Stimulated activated CD4-positive, alpha-beta T cell treated with anti-CD3 and anti-CD28 coated beads, TNF-alpha, amount 100 ng/mL, for 48 hours (primary cell): ENCODE measurements at regions not wholly inside any gene's neighbourhood (a gene's known extent, or its start where the extent isn't known, plus 50 kb on each side); places are given as distances from the start of the nearest gene placed in this dataset.
"Not testable (repeated sequence)": the region's sequence is repeated elsewhere in the genome, so short reads cannot be mapped to it uniquely, and the experiment has no call there.

Source experiments
- DNase-seq, 3 donors: peaks; one replicate each; pipeline ENCODE4 v3.0.0-alpha.2; 2020; ENCODE audit warnings: low read depth in 3 of 3

DNA sequence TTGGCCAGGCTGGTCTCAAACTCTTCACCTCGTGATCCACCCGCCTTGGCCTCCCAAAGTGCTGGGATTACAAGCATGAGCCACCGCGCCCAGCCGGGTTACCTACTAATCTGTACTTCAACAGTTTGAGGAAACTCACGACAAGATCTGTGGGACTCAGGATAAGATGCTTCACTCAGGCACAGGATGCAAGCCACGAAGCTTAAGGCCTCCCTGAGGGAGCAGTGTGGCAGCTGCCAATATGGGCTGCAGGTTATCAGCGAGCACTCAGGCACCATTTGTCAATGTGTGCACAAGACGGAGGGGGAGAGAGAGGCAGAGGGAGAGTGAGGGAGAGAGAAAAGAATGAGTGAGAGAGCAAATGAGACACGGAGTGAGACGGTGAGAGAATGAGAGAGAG, 173.6 kb upstream of the RAB6C start:
- DNase-seq: no peak

DNA sequence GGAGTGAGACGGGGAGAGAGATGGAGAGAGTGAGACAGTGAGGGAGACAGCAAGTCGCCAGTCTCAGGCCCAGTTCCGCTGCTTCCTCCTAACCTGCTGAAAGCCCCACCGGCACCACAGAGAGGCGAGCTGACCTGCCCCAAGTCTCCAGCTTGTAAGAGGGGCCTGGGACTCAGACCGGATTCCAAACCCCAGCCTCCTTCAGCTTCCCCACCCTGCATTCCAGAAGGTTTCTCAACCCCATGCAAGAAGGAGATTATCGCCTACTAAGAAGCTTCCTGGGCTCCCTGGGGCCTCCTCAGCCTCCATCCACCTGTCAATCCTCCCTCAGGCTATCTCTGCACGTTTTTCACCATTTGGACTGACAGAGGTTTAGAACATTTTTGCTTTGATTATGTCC, 173.1 kb upstream of the RAB6C start:
- DNase-seq: no peak

DNA sequence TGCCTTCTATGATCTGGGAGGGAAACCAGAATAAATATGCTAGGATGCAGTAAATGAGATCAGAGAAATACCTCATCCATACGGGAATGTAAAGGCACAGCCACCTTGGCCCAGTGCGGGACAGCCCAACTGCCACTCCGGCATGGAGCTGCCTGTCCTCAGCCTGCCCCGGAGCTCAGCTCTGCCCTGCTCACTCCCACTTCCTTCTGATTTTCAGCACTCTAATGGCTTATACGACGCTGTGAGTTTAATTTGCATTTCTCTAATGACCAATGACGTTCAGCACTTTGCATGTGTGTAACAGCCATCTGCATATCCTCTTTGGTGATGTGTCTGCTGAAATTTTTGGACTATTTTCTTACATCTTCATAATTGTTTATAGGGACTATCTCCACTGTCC, 172.5 kb upstream of the RAB6C start:
- no peak for DNase-seq

DNA sequence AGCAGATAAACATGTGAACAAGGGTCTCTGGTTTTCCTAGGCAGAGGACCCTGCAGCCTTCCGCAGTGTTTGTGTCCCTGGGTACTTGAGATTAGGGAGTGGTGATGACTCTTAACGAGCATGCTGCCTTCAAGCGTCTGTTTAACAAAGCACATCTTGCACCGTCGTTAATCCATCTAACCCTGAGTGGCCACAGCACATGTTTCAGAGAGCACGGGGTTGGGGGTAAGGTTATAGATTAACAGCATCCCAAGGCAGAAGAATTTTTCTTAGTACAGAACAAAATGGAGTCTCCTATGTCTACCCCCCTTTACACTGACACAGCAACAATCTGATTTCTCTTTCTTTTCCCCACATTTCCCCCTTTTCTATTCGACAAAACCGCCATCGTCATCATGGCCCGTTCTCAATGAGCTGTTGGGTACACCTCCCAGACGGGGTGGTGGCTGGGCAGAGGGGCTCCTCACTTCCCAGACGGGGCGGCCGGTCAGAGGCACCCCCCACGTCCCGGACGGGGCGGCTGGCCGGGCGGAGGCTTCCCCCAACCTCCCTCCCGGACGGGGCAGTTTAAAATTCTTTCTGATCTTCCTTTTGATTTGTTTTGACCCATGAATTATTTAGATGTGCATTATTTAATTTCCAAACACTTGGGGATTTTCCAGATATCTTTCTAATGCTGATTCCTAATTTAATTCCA, 171.7 kb upstream of the RAB6C start:
- DNase-seq: not testable (repeated sequence)

DNA sequence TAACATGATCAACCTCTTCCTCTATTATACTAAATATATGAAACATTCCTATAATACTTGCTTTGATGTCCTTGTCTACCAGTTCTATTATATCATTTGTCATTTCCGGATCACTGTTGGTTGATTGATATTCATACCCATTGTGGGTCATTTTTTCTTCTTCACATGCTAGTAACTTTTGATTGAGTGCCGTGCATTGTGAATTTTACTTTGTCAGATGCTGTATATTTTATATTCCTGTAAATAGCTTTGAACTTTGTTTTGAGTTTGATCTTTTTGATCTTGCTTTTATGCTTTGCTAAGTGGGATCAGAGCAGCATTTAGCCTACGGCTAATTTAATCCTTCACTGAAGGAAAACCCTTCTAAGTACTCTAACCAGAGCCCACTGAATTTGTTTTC, 168.9 kb upstream of the RAB6C start:
- DNase-seq: no peak

DNA sequence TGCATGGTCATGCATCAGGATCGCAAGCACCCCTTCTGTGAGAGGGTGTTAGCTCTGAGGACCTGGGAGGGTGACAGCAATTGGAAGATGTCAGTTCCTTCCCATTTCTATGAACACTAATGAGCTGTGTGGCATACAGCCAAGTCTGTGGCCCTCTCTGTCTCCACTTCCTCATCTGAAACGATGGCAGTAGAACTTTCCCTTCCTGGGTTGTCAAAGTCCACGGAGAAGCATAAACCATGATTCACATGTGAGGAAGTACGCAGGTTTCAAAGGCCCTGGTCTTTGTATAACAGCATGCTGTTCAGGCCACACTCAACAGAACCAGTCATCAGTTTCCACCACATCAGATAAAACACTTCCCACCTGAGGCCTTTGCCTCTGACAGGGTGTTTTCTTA, 167.4 kb upstream of the RAB6C start:
- no peak for DNase-seq

DNA sequence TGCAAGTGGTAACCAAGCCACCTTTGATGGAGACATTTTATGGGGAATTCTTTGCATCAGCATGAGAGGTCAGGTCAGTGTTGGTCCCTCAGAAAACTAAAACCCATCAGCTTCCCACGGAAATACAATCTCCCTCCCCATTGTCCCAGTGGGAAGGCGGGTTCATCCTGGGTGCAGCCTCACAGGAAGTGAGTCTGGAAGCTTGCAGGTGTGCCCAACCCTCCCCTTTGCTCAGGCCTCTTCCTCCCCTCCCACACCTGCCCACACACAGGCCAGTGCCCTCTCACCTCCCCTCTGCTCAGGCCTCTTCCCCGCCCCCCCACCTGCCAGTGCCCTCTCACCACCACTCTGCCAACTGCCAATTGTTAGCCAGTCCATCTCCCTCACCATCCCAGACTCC, 166.8 kb upstream of the RAB6C start:
- DNase-seq: no peak

DNA sequence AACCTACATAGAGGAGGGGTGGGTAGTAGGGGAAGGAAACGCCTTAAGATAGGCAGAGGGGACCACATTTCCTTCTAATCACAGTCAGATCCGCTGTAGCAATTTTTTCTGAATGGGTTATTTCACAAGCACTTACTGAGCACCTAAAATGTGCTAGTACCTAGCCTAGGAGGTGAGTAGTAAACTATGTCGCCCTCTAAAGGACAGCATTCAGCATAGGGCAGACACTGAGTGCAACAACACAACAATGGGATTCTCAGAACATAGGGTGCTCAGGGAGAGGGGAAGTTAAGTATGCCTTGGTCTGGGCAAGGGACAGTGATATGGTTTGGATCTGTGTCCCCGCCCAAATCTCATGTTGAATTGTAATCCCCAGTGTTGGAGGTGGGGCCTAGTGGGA, 166.1 kb upstream of the RAB6C start:
- DNase-seq: no peak

DNA sequence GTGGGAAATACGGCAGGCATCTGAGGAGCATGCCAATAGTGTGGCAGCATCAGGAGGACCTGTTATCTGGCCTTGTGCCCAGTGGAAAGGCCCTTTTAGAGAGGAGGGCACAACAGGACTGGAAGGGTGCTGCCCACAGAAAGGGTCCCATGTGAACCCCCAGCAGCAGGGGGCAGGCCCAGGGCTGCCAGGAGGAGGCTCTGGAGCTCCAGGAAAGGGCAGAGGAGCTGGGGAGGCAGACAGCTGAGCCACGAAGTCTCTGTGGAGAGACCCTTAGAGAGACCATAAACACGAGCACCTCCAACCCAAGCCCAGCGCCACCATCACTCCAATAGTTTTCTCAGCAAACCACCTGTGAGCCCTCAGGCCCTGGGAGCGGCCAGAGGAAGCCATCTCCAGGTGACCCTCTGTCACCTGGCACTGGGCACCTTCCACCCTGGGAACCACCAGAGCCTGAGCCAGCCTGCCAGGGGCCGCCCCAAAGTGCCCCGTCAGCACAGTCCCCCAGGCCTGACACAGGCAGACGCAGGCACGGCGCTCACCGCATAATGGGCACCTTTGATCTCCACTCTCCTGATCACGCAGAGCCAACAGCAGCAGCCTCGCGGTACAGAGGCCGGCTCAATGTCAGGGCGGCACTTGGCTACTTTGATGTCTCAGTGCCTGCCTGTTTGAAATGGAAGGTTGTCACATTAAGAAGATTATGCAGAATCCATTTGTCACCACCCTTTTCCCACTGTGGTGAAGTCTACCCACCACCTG, 162.5 kb upstream of the RAB6C start:
- no peak for DNase-seq

DNA sequence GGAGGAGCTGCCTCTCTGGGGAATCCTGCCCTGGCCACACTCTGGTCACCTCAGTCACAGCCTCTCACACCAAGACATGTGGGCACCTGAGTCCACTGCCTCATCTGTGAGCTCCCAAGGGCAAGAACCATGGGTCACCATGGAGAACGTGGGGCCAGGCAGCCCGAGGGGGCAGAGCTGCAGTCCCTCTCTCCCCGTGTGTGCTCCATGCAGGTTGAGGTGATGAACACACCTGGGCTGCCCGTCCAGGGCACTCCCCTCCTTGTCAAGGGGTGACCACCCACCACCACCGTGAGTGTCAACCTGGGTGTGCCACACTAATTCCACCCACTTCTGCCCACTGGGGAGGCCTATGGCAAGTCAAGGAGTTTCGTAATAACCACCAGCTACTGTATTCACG, 159.6 kb upstream of the RAB6C start:
- DNase-seq: no peak

DNA sequence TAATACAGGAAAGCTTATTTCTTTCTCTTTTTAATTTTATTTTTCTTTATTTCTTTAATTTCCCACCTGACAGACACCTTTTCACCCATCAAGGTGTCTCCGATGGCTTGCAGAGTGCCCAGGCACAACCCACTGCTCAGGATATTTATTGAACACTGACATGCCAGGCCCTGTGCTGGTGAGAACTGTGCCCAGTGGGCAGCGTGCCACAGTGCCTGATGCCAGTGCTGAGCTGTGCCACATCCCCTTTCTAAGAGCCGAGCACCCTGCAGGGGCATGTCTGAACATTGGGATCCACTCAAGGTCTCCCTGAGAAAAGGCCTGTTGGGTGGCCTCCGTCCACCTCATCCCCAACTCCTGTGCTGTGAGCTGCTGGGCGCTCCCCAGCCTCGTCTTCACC, 158.6 kb upstream of the RAB6C start:
- no peak for DNase-seq

DNA sequence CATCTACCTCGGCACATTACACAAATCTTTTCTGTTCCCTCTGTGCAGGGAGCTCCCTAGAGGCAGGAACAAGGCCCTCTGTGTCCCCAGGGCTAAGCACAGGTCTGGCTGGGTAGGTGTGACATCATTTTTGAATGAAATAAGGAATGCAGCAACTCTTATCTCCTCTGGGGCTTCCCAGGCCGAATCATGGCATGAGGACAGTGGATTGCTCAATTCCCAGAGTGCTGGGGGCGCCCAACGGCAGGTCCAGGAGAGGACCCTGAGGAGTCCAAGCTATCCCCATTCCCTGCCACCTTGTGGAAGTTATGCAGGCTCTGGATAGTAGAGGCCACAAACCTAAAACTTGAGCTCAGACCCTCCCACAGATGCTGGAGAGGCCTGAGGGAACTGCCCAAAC, 158.0 kb upstream of the RAB6C start:
- DNase-seq: no peak

DNA sequence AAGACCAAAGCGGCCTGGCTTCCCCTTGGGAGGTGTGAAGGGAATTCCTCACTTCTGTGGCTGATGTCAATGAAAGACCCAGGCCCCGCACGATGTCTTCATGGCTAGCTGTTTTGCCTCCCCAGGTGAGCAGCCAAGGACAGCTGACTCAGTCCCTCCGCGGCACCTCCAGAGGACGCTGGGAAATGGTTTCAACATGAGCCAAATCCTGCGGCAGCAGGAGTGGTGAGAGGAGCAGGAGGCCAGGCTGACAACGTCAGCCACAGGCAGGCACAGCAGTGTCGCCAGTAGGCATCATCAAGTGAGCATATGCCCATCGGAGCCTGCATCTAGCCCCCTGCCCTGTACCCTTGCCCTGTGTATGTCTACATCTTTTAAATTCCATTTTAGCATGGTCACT, 156.4 kb upstream of the RAB6C start:
- no peak for DNase-seq

DNA sequence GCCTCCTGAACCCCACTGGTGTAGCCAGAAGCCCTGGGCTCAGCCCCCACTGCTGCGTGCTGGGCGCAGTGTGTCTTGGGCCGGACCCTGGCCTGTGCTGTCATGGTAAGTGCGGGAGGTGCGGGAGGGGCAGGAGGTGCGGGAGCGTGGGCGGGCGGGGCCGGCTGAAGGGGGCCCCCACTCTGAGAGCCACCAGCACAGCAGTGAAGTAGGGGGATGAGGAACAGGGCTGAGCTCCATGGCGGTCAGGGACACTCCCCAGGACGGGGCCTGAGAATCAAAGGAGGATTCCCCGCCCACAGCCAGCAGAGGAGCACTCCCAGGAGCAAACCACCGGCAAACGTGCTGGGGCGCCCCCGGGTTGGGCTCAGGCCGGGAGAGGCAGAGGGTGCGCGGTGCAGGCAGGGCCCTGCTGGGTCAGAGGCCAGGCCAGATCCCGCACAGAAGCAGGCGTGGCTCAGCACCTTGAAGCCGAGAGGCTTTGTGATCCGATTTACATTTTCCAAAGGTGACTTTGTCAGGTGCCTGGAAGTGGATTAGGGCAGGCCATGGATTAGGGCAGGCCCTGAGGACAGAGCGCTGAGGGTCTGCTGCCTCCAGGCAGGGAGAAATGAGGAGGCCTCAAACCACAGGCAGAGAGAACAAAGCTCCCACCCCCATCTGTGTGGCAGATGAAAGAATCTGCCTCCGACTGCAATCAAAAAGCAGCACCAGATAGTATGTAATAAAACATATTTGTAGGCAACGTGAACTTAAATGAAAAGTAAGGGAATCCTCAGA, 152.0 kb upstream of the RAB6C start:
- DNase-seq: no peak

DNA sequence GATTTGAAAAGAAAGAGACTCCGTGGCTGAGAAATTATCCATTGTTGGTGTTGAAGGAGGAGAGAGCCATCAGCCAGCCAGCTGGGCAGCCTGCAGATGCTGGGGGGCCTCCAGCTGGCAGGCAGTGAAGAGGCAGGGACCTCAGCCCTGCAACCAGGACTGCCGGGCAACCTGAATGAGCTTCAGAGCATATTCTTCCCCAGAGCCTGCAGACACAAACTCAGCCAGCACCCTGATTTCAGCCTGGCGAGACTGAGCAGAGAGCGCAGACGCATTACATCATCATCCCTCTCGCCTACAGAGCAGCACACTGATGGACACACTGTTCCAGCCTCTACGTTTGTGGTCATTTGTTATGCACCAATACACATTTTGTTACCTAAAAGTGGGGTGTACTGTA, 150.7 kb upstream of the RAB6C start:
- DNase-seq: no peak

DNA sequence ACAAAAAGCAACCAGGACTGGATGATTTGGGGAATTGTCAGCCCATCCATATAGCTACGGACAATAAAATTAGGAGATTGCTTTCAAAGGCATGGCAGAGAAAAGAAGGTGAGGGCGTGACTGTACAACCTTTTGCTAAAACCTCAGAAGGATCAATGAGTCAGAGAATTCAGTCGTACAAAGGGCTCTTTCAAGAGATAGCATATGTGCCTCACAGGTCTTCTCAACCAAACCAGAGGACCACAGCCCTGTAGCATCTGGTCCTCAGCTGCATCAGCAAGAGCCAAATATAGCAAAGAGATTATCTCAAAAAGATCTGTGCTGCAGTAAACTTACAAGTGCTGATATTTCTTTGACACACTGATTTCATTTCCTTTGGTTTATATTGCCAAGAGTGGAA, 149.9 kb upstream of the RAB6C start:
- no peak for DNase-seq

DNA sequence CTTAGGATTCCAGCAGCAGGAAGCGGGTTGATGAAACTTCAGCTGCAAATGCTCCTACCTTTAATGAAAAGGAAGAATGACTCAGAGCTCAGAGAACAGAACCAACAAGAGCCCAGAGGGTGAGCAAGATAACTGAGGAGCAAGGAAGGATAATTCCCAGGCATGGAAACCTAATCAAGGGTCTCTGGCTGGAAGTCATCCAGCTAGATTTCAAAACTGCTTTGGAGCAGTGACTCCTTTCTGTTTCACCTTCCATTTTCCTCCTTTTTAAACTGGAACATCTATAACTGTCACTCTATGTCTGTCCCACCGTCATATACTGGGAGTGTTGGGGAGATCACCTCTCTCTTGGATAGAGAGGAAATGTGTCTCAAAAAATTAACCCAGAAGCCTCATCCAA, 148.4 kb upstream of the RAB6C start:
- no peak for DNase-seq

DNA sequence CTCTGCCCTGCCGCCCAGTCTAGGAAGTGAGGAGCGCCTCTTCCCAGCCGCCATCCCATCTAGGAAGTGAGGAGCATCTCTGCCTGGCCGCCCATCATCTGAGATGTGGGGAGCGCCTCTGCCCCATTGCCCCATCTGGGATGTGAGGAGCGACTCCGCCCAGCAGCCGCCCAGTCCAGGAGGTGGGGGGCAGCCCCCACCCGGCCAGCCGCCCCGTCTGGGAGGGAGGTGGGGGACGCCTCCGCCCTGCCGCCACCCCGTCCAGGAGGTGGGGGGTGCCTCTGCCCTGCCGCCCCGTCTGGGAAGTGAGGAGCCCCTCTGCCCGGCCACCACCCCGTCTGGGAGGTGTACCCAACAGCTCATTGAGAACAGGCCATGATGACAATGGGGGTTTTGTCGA, 146.0 kb upstream of the RAB6C start:
- not testable (repeated sequence) for DNase-seq

DNA sequence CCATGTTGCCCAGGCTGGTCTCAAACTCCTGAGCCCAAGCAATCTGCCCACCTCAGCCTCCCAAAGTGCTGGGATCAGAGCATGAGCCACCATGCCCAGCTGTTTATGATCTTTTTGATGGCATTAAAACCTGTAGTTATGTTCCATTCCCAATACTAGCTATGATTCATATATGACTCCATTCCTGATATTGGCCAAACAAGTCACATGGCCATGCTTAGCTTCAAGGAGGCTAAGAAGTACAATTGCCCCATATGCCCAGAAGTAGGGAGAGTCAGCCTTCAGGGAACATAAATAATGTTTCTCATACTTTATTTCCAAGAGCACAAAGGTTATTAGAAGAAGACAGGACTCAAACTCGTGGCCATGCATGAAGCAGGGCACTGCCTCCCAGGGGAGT, 132.4 kb upstream of the RAB6C start:
- DNase-seq: no peak

DNA sequence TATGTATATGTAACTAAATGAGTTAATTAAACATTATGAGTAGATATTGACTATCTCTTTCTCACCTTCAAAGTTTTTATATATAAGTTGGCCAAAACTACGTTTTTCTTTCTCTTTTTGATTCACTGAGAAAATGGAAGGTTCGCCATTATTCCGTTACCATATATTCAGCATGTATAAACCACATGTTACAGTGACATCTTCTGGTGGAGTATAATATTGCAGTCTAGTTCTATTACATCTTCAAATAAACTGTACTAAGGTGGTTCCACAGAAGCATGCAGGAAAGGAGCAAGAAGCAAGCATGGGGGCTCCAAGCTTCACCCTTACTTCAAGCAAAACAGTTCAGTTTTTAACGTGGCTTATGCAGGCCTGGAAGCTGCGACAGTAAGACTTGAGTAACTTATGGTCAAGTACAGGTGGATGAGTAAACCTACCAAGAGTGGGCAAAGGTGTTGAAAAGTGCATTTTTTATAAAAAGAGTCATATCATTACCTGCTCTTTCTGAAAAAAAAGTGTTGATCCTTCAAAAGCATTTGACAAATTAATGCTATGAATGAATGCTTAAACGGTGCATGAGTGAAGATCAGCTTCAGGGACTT, 129.8 kb upstream of the RAB6C start:
- no peak for DNase-seq

DNA sequence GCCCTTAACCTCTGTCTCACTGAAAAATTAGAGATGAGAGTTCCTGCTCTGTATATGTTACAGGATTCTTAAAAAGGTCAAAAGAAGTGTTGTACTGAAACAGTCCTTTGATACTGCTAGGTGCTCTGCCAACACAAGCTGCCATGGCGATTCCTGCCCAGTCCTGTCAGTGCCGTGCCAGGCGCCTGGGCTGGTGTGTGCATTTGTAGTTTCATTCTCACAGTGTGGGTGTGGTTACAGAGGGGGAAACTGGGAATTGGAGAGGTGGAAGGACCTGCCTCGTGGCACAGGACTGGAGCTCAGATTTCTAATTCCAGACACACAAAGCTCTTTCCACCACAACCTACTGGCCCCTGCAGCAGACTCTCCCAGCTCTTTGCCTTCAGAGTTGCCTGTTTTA, 122.3 kb upstream of the RAB6C start:
- no peak for DNase-seq

DNA sequence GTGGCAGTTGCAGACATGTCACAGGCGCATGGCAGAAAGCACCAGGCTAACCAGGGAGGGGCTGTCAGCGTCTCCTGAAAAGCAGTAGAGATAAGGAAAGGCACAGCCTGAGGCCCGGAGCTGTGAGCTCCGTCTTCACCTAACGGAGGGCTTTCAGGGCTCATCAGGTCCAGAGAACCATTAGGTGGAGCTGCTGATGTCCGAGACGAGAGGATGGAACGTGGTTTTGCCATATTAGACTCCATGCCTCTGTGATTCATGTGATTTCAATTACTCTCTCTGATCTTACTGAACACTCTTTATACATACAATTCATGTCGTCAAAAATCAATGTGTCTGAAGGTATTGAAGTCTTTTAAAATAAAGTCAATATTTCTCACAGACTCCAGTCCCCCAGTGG, 120.3 kb upstream of the RAB6C start:
- DNase-seq: no peak

DNA sequence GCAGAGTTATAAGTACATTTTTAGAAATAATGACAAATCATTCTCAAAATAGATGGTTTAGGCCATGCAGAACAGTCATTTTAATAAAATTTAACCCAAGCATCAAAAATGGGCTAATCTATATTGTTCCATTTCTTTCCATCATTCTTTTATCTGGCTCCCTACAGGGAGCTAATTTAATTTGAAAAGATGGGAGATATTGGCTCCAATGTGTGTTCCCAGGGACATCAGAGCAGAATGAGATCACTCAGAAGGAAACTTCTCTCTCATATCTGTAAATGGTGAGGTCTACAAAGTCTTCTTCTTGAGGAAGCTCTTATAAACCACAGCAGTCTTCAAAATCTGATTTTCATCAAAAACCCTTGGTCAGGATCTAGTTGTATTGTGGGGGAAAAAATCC, 119.4 kb upstream of the RAB6C start:
- no peak for DNase-seq
